ENCODE measurements at regions not wholly inside any gene's neighbourhood (a gene's known extent, or its start where the extent isn't known, plus 50 kb on each side); places are given as distances from the start of the nearest gene placed in this dataset.

- no peaks in the 10 kb centered on the region for H3K9me3 ChIP-seq
- ATAC-seq = no peak
- no peak overlapping the region for H3K4me3 ChIP-seq
- DNase-seq = no peak
- H3K36me3 ChIP-seq = no peaks in the 10 kb centered on the region
- peaks cover 0 to 39% (median 6%) of the 10 kb centered on the region in 9 donors for H3K27me3 ChIP-seq
- WGBS, 4 donors = 63 to 79% (median 75%) methylated on average over 10 of the region's 10 CpGs
- intact Hi-C loops (cut with DNase I) = no loop called here
- no peak overlapping the region for H3K27ac ChIP-seq
- no peak for TF ChIP-seq POLR2A (IDR thresholded peaks at IDR 0.05)
- no peak for TF ChIP-seq CTCF (IDR thresholded peaks at IDR 0.05)
- H3K4me1 ChIP-seq = no peaks in the 10 kb centered on the region
Observed at GRCh38 chr10:130941886-130942285, 369.6 kb downstream of the TCERG1L start.

GRCh38 chr10:130952086-130952485 lies 359.4 kb downstream of the TCERG1L start:
- H3K4me3 ChIP-seq = no peak overlapping the region
- ATAC-seq (no peak), DNase-seq (no peak)
- peaks cover 0 to 27% (median 0%) of the 10 kb centered on the region in 9 donors for H3K27me3 ChIP-seq
- H3K4me1 ChIP-seq = no peaks in the 10 kb centered on the region
- H3K9me3 ChIP-seq = no peaks in the 10 kb centered on the region
- WGBS, 4 donors = 87 to 95% (median 92%) methylated on average over 5 of the region's 5 CpGs
- intact Hi-C loops (cut with DNase I) = no loop called here
- H3K36me3 ChIP-seq = no peaks in the 10 kb centered on the region
- no peak for TF ChIP-seq POLR2A (IDR thresholded peaks at IDR 0.05)
- no peak for TF ChIP-seq CTCF (IDR thresholded peaks at IDR 0.05)
- no peak overlapping the region for H3K27ac ChIP-seq

GRCh38 chr10:130954326-130954905 lies 357.1 kb downstream of the TCERG1L start:
- no peak for ATAC-seq
- 56 to 61% (median 58%) methylated on average over 8 of the region's 8 CpGs for WGBS, 4 donors
- no peak for DNase-seq
- Histone ChIP-seq H3K4me1 (no peaks in the 10 kb centered on the region), H3K27ac (no peak overlapping the region), H3K36me3 (no peaks in the 10 kb centered on the region), H3K27me3 (peaks cover 0 to 32% (median 0%) of the 10 kb centered on the region in 9 donors), H3K4me3 (no peak overlapping the region), H3K9me3 (no peaks in the 10 kb centered on the region)
- intact Hi-C loops (cut with DNase I) = no loop called here
- TF ChIP-seq CTCF (IDR thresholded peaks at IDR 0.05) = no peak

- no peak overlapping the region for H3K4me3 ChIP-seq
- no peaks in the 10 kb centered on the region for H3K9me3 ChIP-seq
- no peaks in the 10 kb centered on the region for H3K36me3 ChIP-seq
- ATAC-seq (no peak), DNase-seq (no peak)
- no peak overlapping the region for H3K27ac ChIP-seq
- TF ChIP-seq CTCF (IDR thresholded peaks at IDR 0.05) (no peak), POLR2A (IDR thresholded peaks at IDR 0.05) (no peak)
- WGBS, 4 donors = 56 to 65% (median 59%) methylated on average over 8 of the region's 8 CpGs
- no peaks in the 10 kb centered on the region for H3K4me1 ChIP-seq
- intact Hi-C loops (cut with DNase I) = no loop called here
- H3K27me3 ChIP-seq = peaks cover 0 to 30% (median 1%) of the 10 kb centered on the region in 9 donors
Observed at GRCh38 chr10:130956251-130956650, 355.3 kb downstream of the TCERG1L start.
